ENCODE measurements at regions not wholly inside any gene's neighbourhood (a gene's known extent, or its start where the extent isn't known, plus 50 kb on each side); places are given as distances from the start of the nearest gene placed in this dataset.

GRCh38 chr14:101236496-101237251 is 324.6 kb upstream of the DIO3 start:
- no peak for TF ChIP-seq CTCF (IDR thresholded peaks at IDR 0.05)
- TF ChIP-seq POLR2A (IDR thresholded peaks at IDR 0.05), result no peak
- TF ChIP-seq POLR2AphosphoS5 (IDR thresholded peaks at IDR 0.05), result no peak

All from prostate gland (tissue), 2 donors.